OCI-LY3 (cell line): ENCODE measurements at regions not wholly inside any gene's neighbourhood (a gene's known extent, or its start where the extent isn't known, plus 50 kb on each side); places are given as distances from the start of the nearest gene placed in this dataset.
A peak's percentile ranks its signal among the peaks of the same experiment; 100 is the strongest.

ENCODE experiments used
- H2AFZ ChIP-seq: fragments of 200-600, 300-600 bp; shearing (Covaris generic); 2 replicates; pipeline ENCODE4 v1.6.0; 2014; ENCODE audit warnings: antibody characterized with exemption, low read depth, low read length
- H3K27ac ChIP-seq: fragments of 200-600, 300-600 bp; sonication (generic); 2 replicates; pipeline ENCODE4 v1.5.1; 2014; ENCODE audit warnings: mild to moderate bottlenecking, low read length, moderate library complexity, mixed read lengths
- H3K27me3 ChIP-seq: fragments of 200-600, 300-600 bp; sonication (generic); 2 replicates; pipeline ENCODE4 v1.6.1; 2014; ENCODE audit warnings: low read depth, low read length, mixed read lengths
- H3K36me3 ChIP-seq: fragments of 200-600, 300-600 bp; sonication (generic); replicated peaks from 2 replicates; pipeline ENCODE3; 2014; ENCODE audit warnings: low read depth, low read length, mixed read lengths
- H3K4me1 ChIP-seq: fragments of 300-600, 200-600 bp; sonication (generic); 2 replicates; pipeline ENCODE4 v1.6.1; 2014; ENCODE audit warnings: low read length, mixed read lengths
- H3K4me2 ChIP-seq: fragments of 200-600, 300-600 bp; sonication (generic); 2 replicates; pipeline ENCODE4 v1.6.1; 2014; ENCODE audit warnings: low read length, mixed read lengths
- H3K4me3 ChIP-seq: fragments of 300-600, 200-600 bp; sonication (generic); 2 replicates; pipeline ENCODE4 v1.5.1; 2014; ENCODE audit warnings: antibody characterized with exemption, mild to moderate bottlenecking, low read length, moderate library complexity
- H3K79me2 ChIP-seq: fragments of 300-600, 200-600 bp; shearing (Covaris generic); 2 replicates; pipeline ENCODE4 v1.6.1; 2014; ENCODE audit warnings: mild to moderate bottlenecking, low read length, mixed read lengths
- H3K9ac ChIP-seq: fragments of 300-600, 200-600 bp; shearing (Covaris generic); 2 replicates; pipeline ENCODE4 v1.6.0; 2014; ENCODE audit warnings: mild to moderate bottlenecking, low read length, moderate library complexity
- H3K9me3 ChIP-seq: fragments of 200-600, 300-600 bp; shearing (Covaris generic); 2 replicates; pipeline ENCODE4 v1.6.1; 2014; ENCODE audit warnings: low read length, mixed read lengths; ENCODE audit not compliant: insufficient read depth
- H4K20me1 ChIP-seq: fragments of 200-600, 300-600 bp; sonication (generic); 2 replicates; pipeline ENCODE4 v1.6.1; 2016; ENCODE audit warnings: low read length, mixed read lengths; ENCODE audit not compliant: insufficient read depth
- CTCF ChIP-seq: fragments of 200-600, 300-600 bp; sonication (generic); IDR thresholded peaks from 2 replicates; pipeline ENCODE4 v1.5.1; 2014; ENCODE audit warnings: antibody characterized with exemption, low read length, low read depth
- EZH2phosphoT487 ChIP-seq: fragments of 200-600 bp; shearing (Covaris generic); IDR thresholded peaks from 2 replicates; pipeline ENCODE4 v1.6.1; 2018; ENCODE audit warnings: antibody characterized with exemption, mixed run types, low read depth

GRCh38 chr21:35343046-35343819 lies 294.1 kb upstream of the RUNX1 start:
- peak overlapping the region; percentile 79 for H3K4me2 ChIP-seq
- peaks cover 27% of the 10 kb centered on the region for H3K36me3 ChIP-seq
- no peaks in the 10 kb centered on the region for H3K27me3 ChIP-seq
- H4K20me1 ChIP-seq, result no peaks in the 10 kb centered on the region
- peak overlapping the region; percentile 98 for H3K27ac ChIP-seq
- H3K9ac ChIP-seq, result peak overlapping the region; percentile 91
- TF ChIP-seq CTCF (no peak), EZH2phosphoT487 (no peak)
- peak overlapping the region; percentile 62 for H3K4me3 ChIP-seq
- no peaks in the 10 kb centered on the region for H3K79me2 ChIP-seq
- H2AFZ ChIP-seq, result no peak overlapping the region
- peaks cover 10% of the 10 kb centered on the region; the same call in 1 of the 2 replicates for H3K9me3 ChIP-seq
- peaks cover 62% of the 10 kb centered on the region for H3K4me1 ChIP-seq

GRCh38 chr21:35342440-35342839 lies 293.3 kb upstream of the RUNX1 start:
- peaks cover 16% of the 10 kb centered on the region; the same call in 1 of the 2 replicates for H3K9me3 ChIP-seq
- no peaks in the 10 kb centered on the region for H4K20me1 ChIP-seq
- H3K9ac ChIP-seq, result peak overlapping the region; percentile 91
- H3K4me2 ChIP-seq, result peak overlapping the region; percentile 79
- H2AFZ ChIP-seq, result no peak overlapping the region
- H3K36me3 ChIP-seq, result peaks cover 35% of the 10 kb centered on the region
- no peak for TF ChIP-seq CTCF
- TF ChIP-seq EZH2phosphoT487, result no peak
- H3K4me3 ChIP-seq, result peak overlapping the region; percentile 62
- peaks cover 69% of the 10 kb centered on the region for H3K4me1 ChIP-seq
- H3K79me2 ChIP-seq, result no peaks in the 10 kb centered on the region
- peak overlapping the region; percentile 98 for H3K27ac ChIP-seq
- H3K27me3 ChIP-seq, result no peaks in the 10 kb centered on the region

GRCh38 chr21:35340273-35340672 lies 291.2 kb upstream of the RUNX1 start:
- Histone ChIP-seq H3K27me3 (no peaks in the 10 kb centered on the region), H3K27ac (peak overlapping the region; percentile 98), H3K9me3 (peaks cover 16% of the 10 kb centered on the region; the same call in 1 of the 2 replicates)

More at GRCh38 chr21:35340273-35340672, 291.2 kb upstream of the RUNX1 start:
- TF ChIP-seq CTCF (peak; percentile 37), EZH2phosphoT487 (no peak)
- Histone ChIP-seq H3K4me2 (peak overlapping the region; percentile 69), H4K20me1 (no peaks in the 10 kb centered on the region), H3K36me3 (peaks cover 35% of the 10 kb centered on the region), H2AFZ (no peak overlapping the region), H3K79me2 (no peaks in the 10 kb centered on the region), H3K4me1 (peaks cover 91% of the 10 kb centered on the region), H3K9ac (peak overlapping the region; percentile 86), H3K4me3 (peak overlapping the region; percentile 43; the same call in 1 of the 2 replicates)
